Neural cell (in vitro differentiated cells): ENCODE measurements at regions not wholly inside any gene's neighbourhood (a gene's known extent, or its start where the extent isn't known, plus 50 kb on each side); places are given as distances from the start of the nearest gene placed in this dataset.

Experiments
- H2AFZ ChIP-seq: fragments of 200-600, 300-800 bp; sonication (generic), shearing (Covaris generic); 2 replicates; pipeline ENCODE4 v1.6.0; 2014; ENCODE audit warnings: low read depth, mild to moderate bottlenecking, antibody characterized with exemption, low read length, moderate library complexity
- H3F3A ChIP-seq: fragments of 200-600 bp; shearing (Covaris generic); 2 replicates; pipeline ENCODE4 v1.6.1; 2016; ENCODE audit warnings: mild to moderate bottlenecking, moderate library complexity, mixed read lengths, antibody characterized with exemption, low read length; ENCODE audit not compliant: insufficient read depth, poor library complexity, severe bottlenecking
- H3K27ac ChIP-seq: fragments of 200-600, 300-800 bp; sonication (generic), shearing (Covaris generic); 2 replicates; pipeline ENCODE4 v1.5.1; 2014; ENCODE audit warnings: mild to moderate bottlenecking, low read length, moderate library complexity
- H3K27me3 ChIP-seq: fragments of 300-800, 200-600 bp; sonication (generic), shearing (Covaris generic); 2 replicates; pipeline ENCODE4 v1.6.0; 2014; ENCODE audit warnings: mild to moderate bottlenecking, low read depth, low read length, moderate library complexity; ENCODE audit not compliant: insufficient read depth
- H3K36me3 ChIP-seq: fragments of 300-800, 200-600 bp; sonication (generic), shearing (Covaris generic); 2 replicates; pipeline ENCODE4 v1.5.1; 2014; ENCODE audit warnings: mild to moderate bottlenecking, antibody characterized with exemption, low read length, moderate library complexity; ENCODE audit not compliant: insufficient read depth
- H3K4me2 ChIP-seq: fragments of 300-800, 200-600 bp; sonication (generic), shearing (Covaris generic); 2 replicates; pipeline ENCODE4 v1.6.0; 2014; ENCODE audit warnings: mild to moderate bottlenecking, low read length
- H3K4me3 ChIP-seq: fragments of 300-800, 200-600 bp; sonication (generic), shearing (Covaris generic); 2 replicates; pipeline ENCODE4 v1.5.1; 2014; ENCODE audit warnings: mild to moderate bottlenecking, low read length, moderate library complexity
- H3K79me2 ChIP-seq: fragments of 200-600 bp; shearing (Covaris generic); replicated peaks from 2 replicates; pipeline ENCODE4 v1.6.0; 2014; ENCODE audit warnings: mild to moderate bottlenecking, low read length, moderate library complexity; ENCODE audit not compliant: insufficient read depth
- H3K9ac ChIP-seq: fragments of 300-800, 200-600 bp; sonication (generic), shearing (Covaris generic); 2 replicates; pipeline ENCODE4 v1.6.1; 2016; ENCODE audit warnings: mild to moderate bottlenecking, low read length, mixed read lengths
- H3K9me2 ChIP-seq: fragments of 200-600 bp; shearing (Covaris generic); 2 replicates; pipeline ENCODE4 v1.6.1; 2016; ENCODE audit warnings: mild to moderate bottlenecking, low read length, mixed read lengths; ENCODE audit not compliant: insufficient read depth
- H3K9me3 ChIP-seq: fragments of 200-600, 300-800 bp; sonication (generic), shearing (Covaris generic); 2 replicates; pipeline ENCODE4 v1.6.1; 2016; ENCODE audit warnings: mild to moderate bottlenecking, mixed run types, low read length, moderate library complexity, mixed read lengths
- H4K20me1 ChIP-seq: fragments of 200-600 bp; shearing (Covaris generic); 2 replicates; pipeline ENCODE4 v1.6.1; 2016; ENCODE audit warnings: mild to moderate bottlenecking, mixed run types; ENCODE audit not compliant: insufficient read depth
- CTCF ChIP-seq: fragments of 450-650 bp; IDR thresholded peaks from 2 replicates; pipeline ENCODE4 v1.5.1; 2014; ENCODE audit warnings: antibody characterized with exemption, mild to moderate bottlenecking, moderate library complexity; ENCODE audit not compliant: poor library complexity, severe bottlenecking
- EP300 ChIP-seq: fragments of 450-650 bp; conservative IDR thresholded peaks from 2 replicates; pipeline ENCODE4 v1.6.1; 2014; ENCODE audit warnings: antibody characterized with exemption, mild to moderate bottlenecking, moderate library complexity; ENCODE audit not compliant: poor library complexity, severe bottlenecking
- EZH2 ChIP-seq: fragments of 200-600, 300-800 bp; shearing (Covaris generic), sonication (generic); IDR thresholded peaks from 2 replicates; pipeline ENCODE4 v1.6.1; 2014; ENCODE audit warnings: antibody characterized with exemption, low read length, borderline replicate concordance, mild to moderate bottlenecking; ENCODE audit not compliant: insufficient read depth, poor library complexity, severe bottlenecking
- MXI1 ChIP-seq: fragments of 450-650 bp; conservative IDR thresholded peaks from 2 replicates; pipeline ENCODE4 v1.6.1; 2014; ENCODE audit warnings: antibody characterized with exemption, mild to moderate bottlenecking; ENCODE audit not compliant: poor library complexity, severe bottlenecking
- POLR2AphosphoS5 ChIP-seq: IDR thresholded peaks from 2 replicates; pipeline ENCODE4 v1.6.1; 2012
- RAD21 ChIP-seq: fragments of 450-650 bp; conservative IDR thresholded peaks from 2 replicates; pipeline ENCODE4 v1.6.1; 2014; ENCODE audit warnings: antibody characterized with exemption, mild to moderate bottlenecking, moderate library complexity
- SMC3 ChIP-seq: fragments of 450-650 bp; conservative IDR thresholded peaks from 2 replicates; pipeline ENCODE4 v1.6.1; 2014; ENCODE audit warnings: antibody characterized with exemption, mild to moderate bottlenecking, moderate library complexity; ENCODE audit not compliant: poor library complexity
- TAF1 ChIP-seq: IDR thresholded peaks from 2 replicates; pipeline ENCODE4 v1.6.1; 2012; ENCODE audit warnings: low read depth
- TF ChIP-seq, protein P1 (sequence below): IDR thresholded peaks from 2 replicates; pipeline ENCODE4 v1.6.1; 2012; ENCODE audit warnings: borderline replicate concordance

GRCh38 chr2:175439416-175439815, 257.9 kb upstream of the ATP5MC3 start:
- Histone ChIP-seq H3K36me3 (no peaks in the 10 kb centered on the region), H3K4me3 (no peak overlapping the region), H3K9ac (no peak overlapping the region), H3K27ac (no peak overlapping the region), H3K4me2 (no peak overlapping the region), H3F3A (peaks cover 9% of the 10 kb centered on the region), H3K9me3 (no peaks in the 10 kb centered on the region), H3K79me2 (no peaks in the 10 kb centered on the region), H2AFZ (no peak overlapping the region), H3K9me2 (no peaks in the 10 kb centered on the region), H3K27me3 (no peaks in the 10 kb centered on the region), H4K20me1 (no peaks in the 10 kb centered on the region)
- no peak for TF ChIP-seq CTCF
- TF ChIP-seq, protein P1, sequence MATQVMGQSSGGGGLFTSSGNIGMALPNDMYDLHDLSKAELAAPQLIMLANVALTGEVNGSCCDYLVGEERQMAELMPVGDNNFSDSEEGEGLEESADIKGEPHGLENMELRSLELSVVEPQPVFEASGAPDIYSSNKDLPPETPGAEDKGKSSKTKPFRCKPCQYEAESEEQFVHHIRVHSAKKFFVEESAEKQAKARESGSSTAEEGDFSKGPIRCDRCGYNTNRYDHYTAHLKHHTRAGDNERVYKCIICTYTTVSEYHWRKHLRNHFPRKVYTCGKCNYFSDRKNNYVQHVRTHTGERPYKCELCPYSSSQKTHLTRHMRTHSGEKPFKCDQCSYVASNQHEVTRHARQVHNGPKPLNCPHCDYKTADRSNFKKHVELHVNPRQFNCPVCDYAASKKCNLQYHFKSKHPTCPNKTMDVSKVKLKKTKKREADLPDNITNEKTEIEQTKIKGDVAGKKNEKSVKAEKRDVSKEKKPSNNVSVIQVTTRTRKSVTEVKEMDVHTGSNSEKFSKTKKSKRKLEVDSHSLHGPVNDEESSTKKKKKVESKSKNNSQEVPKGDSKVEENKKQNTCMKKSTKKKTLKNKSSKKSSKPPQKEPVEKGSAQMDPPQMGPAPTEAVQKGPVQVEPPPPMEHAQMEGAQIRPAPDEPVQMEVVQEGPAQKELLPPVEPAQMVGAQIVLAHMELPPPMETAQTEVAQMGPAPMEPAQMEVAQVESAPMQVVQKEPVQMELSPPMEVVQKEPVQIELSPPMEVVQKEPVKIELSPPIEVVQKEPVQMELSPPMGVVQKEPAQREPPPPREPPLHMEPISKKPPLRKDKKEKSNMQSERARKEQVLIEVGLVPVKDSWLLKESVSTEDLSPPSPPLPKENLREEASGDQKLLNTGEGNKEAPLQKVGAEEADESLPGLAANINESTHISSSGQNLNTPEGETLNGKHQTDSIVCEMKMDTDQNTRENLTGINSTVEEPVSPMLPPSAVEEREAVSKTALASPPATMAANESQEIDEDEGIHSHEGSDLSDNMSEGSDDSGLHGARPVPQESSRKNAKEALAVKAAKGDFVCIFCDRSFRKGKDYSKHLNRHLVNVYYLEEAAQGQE: no peak
- no peak for TF ChIP-seq EP300
- no peak for TF ChIP-seq RAD21
- no peak for TF ChIP-seq MXI1
- TF ChIP-seq SMC3: no peak
- no peak for TF ChIP-seq TAF1
- no peak for TF ChIP-seq EZH2

DNA sequence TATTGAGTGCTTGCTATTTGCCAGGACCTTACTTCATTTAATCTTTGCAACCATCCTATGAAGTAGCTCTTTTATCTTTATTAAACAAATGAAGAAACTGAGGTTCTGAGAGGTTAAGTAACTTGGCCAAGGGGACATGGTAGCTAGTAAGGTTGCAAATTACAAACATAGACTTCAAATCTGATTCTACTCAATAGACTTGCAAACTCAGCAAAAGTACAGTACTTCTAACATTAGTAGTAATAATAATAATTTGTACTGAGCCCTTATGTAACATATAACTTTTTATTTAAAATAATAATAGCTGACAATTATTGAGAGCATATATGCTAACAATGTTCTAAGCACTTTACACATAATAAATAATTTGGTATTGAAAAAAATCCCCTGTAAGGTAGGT, 255.7 kb upstream of the ATP5MC3 start:
- no peak overlapping the region for H3K27ac ChIP-seq
- no peak overlapping the region for H2AFZ ChIP-seq
- H3K36me3 ChIP-seq: no peaks in the 10 kb centered on the region
- no peak overlapping the region for H3K9ac ChIP-seq
- H3K4me2 ChIP-seq: no peak overlapping the region
- no peaks in the 10 kb centered on the region for H3K9me3 ChIP-seq
- TF ChIP-seq MXI1: no peak
- TF ChIP-seq EZH2: no peak
- TF ChIP-seq RAD21: no peak
- no peak for TF ChIP-seq EP300
- no peak for TF ChIP-seq CTCF
- TF ChIP-seq TAF1: no peak
- no peak for TF ChIP-seq POLR2AphosphoS5
- no peak for TF ChIP-seq SMC3
- TF ChIP-seq, protein P1: no peak
- no peaks in the 10 kb centered on the region for H3K9me2 ChIP-seq
- H4K20me1 ChIP-seq: no peaks in the 10 kb centered on the region
- H3F3A ChIP-seq: peaks cover 11% of the 10 kb centered on the region
- H3K79me2 ChIP-seq: no peaks in the 10 kb centered on the region
- H3K4me3 ChIP-seq: no peak overlapping the region
- H3K27me3 ChIP-seq: no peaks in the 10 kb centered on the region
